Ovary (tissue), 3 donors: ENCODE measurements at regions not wholly inside any gene's neighbourhood (a gene's known extent, or its start where the extent isn't known, plus 50 kb on each side); places are given as distances from the start of the nearest gene placed in this dataset.

Experiments used
- EP300 ChIP-seq: sonication (generic); formaldehyde crosslinking; IDR thresholded peaks from one replicate; pipeline ENCODE4 v1.6.1; 2017; ENCODE audit warnings: antibody characterized with exemption
- TF ChIP-seq, protein P1 (sequence below), 3 donors: fragments of 450-650 bp in 2 of 3; fragments of 200-600 bp in 1 of 3; IDR thresholded peaks; one replicate each; pipeline versions ENCODE4 v1.5.1 to v1.8.0; 2016 to 2022; ENCODE audit warnings: antibody characterized with exemption in 3 of 3, mild to moderate bottlenecking in 1 of 3
- donor health status: DM: no; HTN: no; CAD: no.

GRCh38 chr1:38587766-38588165 is 271.8 kb downstream of the RRAGC start:
- TF ChIP-seq, protein P1, sequence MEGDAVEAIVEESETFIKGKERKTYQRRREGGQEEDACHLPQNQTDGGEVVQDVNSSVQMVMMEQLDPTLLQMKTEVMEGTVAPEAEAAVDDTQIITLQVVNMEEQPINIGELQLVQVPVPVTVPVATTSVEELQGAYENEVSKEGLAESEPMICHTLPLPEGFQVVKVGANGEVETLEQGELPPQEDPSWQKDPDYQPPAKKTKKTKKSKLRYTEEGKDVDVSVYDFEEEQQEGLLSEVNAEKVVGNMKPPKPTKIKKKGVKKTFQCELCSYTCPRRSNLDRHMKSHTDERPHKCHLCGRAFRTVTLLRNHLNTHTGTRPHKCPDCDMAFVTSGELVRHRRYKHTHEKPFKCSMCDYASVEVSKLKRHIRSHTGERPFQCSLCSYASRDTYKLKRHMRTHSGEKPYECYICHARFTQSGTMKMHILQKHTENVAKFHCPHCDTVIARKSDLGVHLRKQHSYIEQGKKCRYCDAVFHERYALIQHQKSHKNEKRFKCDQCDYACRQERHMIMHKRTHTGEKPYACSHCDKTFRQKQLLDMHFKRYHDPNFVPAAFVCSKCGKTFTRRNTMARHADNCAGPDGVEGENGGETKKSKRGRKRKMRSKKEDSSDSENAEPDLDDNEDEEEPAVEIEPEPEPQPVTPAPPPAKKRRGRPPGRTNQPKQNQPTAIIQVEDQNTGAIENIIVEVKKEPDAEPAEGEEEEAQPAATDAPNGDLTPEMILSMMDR (IDR thresholded peaks at IDR 0.05): no peak
- no peak for TF ChIP-seq EP300
